ENCODE measurements at regions not wholly inside any gene's neighbourhood (a gene's known extent, or its start where the extent isn't known, plus 50 kb on each side); places are given as distances from the start of the nearest gene placed in this dataset.

DNA sequence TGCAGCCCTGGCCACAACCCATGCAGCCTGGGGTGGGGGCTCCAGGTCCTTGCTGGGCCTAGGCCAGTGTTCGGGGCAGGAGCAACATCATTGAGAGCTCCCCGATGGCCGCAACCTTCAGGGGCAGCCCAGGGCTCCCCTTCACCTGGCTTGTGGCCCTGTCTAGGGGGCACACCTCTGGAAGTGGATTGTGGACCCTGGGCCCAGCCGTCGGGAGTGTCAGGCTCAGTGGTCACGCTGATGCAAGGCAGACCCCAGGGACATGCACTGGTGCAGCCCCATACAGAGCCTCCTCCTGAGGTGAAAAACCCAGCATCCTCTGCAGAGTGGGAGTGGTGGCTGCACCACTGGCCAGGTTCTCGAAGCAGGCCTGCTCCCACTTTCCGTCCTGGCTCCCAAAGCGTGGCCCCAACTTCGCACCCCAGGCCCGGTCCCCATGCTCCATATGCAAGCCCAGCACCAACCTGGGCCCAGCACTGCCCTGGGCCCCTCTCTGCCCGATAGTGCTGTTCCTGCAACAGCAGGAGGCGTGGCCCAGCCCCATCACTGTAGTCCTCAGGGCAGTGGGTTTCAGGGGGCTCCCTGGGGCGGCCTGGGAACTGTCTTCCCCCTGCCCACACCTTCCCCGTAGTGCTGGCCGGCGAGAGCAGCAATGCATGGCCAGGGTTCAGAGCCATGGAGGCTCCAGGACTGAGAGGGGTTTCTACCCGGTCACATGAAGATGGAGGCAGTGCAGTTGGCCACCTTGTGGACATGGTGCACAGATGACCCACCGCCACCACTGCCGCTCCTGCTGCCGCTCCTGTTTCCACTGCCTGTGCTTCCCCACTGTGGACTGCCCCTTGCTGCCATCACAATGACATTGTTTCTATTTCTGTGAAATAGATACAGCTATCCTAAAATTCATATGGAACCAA lies 303.9 kb upstream of the NRG3 start (continued):
- TF ChIP-seq RFX5 (IDR thresholded peaks at IDR 0.05; ENCODE audit: low read depth, low read length) = no peak

- peaks cover 9% of the 10 kb centered on the region for H3K9me3 ChIP-seq (ENCODE audit: control insufficient read depth, insufficient read depth, low read length)
- no peak overlapping the region for H3K18ac ChIP-seq (ENCODE audit: low read depth, low read length)
- H3K14ac ChIP-seq (replicated peaks; ENCODE audit: low read depth, low read length) = no peak overlapping the region
- no peak overlapping the region for H3K4ac ChIP-seq (ENCODE audit: low read depth, low read length)
- ChIA-PET POLR2A (ENCODE audit: unreplicated experiment) (no interaction called here), CTCF (no interaction called here)
- no peak overlapping the region for H3K4me3 ChIP-seq (ENCODE audit: insufficient read depth, low read depth, low read length)
- no peak overlapping the region for H3K27ac ChIP-seq (ENCODE audit: insufficient read depth, low read length)
- H2AFZ ChIP-seq (replicated peaks; ENCODE audit: low read length, poor library complexity) = no peak overlapping the region
- H2BK15ac ChIP-seq (ENCODE audit: low read depth, low read length) = no peak overlapping the region
- BruUV-seq (replicated peaks) = no TSS peak
- H2AK5ac ChIP-seq (ENCODE audit: low read depth, low read length) = no peak overlapping the region
- H3K4me1 ChIP-seq (ENCODE audit: control insufficient read depth, insufficient read depth, low read length) = no peaks in the 10 kb centered on the region
- WGBS, 2 experiments (ENCODE audit: extremely low coverage in 2 of 2, insufficient read length in 1 of 2) = no CpG with 5 or more reads among the region's 3 CpGs
- DNase-seq (no peak), ATAC-seq (ENCODE audit: low read depth) (no peak)
- TF ChIP-seq CEBPB (IDR thresholded peaks at IDR 0.05; ENCODE audit: low read depth, low read length) = no peak
- TF ChIP-seq, protein P1, sequence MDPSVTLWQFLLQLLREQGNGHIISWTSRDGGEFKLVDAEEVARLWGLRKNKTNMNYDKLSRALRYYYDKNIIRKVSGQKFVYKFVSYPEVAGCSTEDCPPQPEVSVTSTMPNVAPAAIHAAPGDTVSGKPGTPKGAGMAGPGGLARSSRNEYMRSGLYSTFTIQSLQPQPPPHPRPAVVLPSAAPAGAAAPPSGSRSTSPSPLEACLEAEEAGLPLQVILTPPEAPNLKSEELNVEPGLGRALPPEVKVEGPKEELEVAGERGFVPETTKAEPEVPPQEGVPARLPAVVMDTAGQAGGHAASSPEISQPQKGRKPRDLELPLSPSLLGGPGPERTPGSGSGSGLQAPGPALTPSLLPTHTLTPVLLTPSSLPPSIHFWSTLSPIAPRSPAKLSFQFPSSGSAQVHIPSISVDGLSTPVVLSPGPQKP (IDR thresholded peaks at IDR 0.05; ENCODE audit: borderline replicate concordance, low read depth, low read length) = no peak
- no peak for TF ChIP-seq CHD1 (IDR thresholded peaks at IDR 0.05; ENCODE audit: low read depth, low read length)
- no peak for TF ChIP-seq SMC3 (IDR thresholded peaks at IDR 0.05; ENCODE audit: low read depth, low read length)
- no peak for TF ChIP-seq FOS (IDR thresholded peaks at IDR 0.05; ENCODE audit: low read depth, low read length)
- TF ChIP-seq POLR2A (IDR thresholded peaks at IDR 0.05; ENCODE audit: low read depth, low read length) = no peak
- no peak for TF ChIP-seq RCOR1 (IDR thresholded peaks at IDR 0.05; ENCODE audit: insufficient replicate concordance, low read length)
- no peak for TF ChIP-seq MAZ (IDR thresholded peaks at IDR 0.05; ENCODE audit: borderline replicate concordance, low read depth, low read length)
- TF ChIP-seq NFE2L2 (IDR thresholded peaks at IDR 0.05; ENCODE audit: low read depth, low read length) = no peak
- TF ChIP-seq MAFK (IDR thresholded peaks at IDR 0.05; ENCODE audit: low read depth, low read length) = no peak
- no peak overlapping the region for H2BK20ac ChIP-seq (ENCODE audit: low read depth, low read length)
- H3K27me3 ChIP-seq (ENCODE audit: control insufficient read depth, insufficient read depth, low read length) = no peaks in the 10 kb centered on the region
- no peak overlapping the region for H4K8ac ChIP-seq (ENCODE audit: low read depth in 2 of 2, low read length in 2 of 2)
- no peak overlapping the region for H3K4me2 ChIP-seq (ENCODE audit: low read depth, low read length)
- no peak overlapping the region for H4K91ac ChIP-seq (ENCODE audit: insufficient read depth, low read depth, low read length)
- H3K23ac ChIP-seq (ENCODE audit: low read depth, low read length) = no peak overlapping the region
- H4K5ac ChIP-seq (ENCODE audit: low read depth, low read length) = no peak overlapping the region
- H3K9ac ChIP-seq (ENCODE audit: low read depth, low read length) = no peak overlapping the region
- dilution Hi-C loops (cut with HindIII; ENCODE audit: low sequenced_read_pairs, unreplicated experiment) = no loop called here
- no peaks in the 10 kb centered on the region for H3K79me1 ChIP-seq (ENCODE audit: low read depth in 1 of 2, low read length in 2 of 2)
- no peak overlapping the region for H2BK120ac ChIP-seq (ENCODE audit: low read depth, low read length)
- no peak overlapping the region for H3K56ac ChIP-seq (ENCODE audit: extremely low read depth, insufficient read depth, low read length)
- in situ Hi-C loops (cut with MboI; ENCODE audit: low sequenced_read_pairs) = no loop called here
- no peak overlapping the region for H2BK5ac ChIP-seq (ENCODE audit: low read depth, low read length, poor library complexity, severe bottlenecking)
- intact Hi-C loops (cut with micrococcal nuclease) = no loop called here
- no peaks in the 10 kb centered on the region for H3K9me1 ChIP-seq (ENCODE audit: insufficient read depth, low read length)
- H3K36me3 ChIP-seq (ENCODE audit: control insufficient read depth, insufficient read depth, low read length) = no peaks in the 10 kb centered on the region
- H4K20me1 ChIP-seq (ENCODE audit: insufficient read depth, low read length) = no peaks in the 10 kb centered on the region
- no peak overlapping the region for H2AK9ac ChIP-seq (replicated peaks; ENCODE audit: low read depth, low read length, poor library complexity)
These were observed 300.0 kb upstream of the NRG3 start for GRCh38 chr10:81575036-81575435.

Measured in IMR-90 (cell line).